Trophoblast cell (in vitro differentiated cells and primary cell): ENCODE measurements at regions not wholly inside any gene's neighbourhood (a gene's known extent, or its start where the extent isn't known, plus 50 kb on each side); places are given as distances from the start of the nearest gene placed in this dataset.
"Not testable (repeated sequence)": the region's sequence is repeated elsewhere in the genome, so short reads cannot be mapped to it uniquely, and the experiment has no call there.

Experiments used
- DNase-seq, 2 donors: peaks; one replicate each; pipeline ENCODE4 v3.0.0-alpha.2; 2016
- H2AFZ ChIP-seq: 2 replicates; pipeline ENCODE4 v1.6.1; 2013; ENCODE audit warnings: low read length, moderate library complexity, mild to moderate bottlenecking; ENCODE audit not compliant: insufficient read depth, poor library complexity
- H2AK5ac ChIP-seq: 2 replicates; pipeline ENCODE4 v1.6.1; 2013; ENCODE audit warnings: mild to moderate bottlenecking, low read length
- H2BK120ac ChIP-seq: 2 replicates; pipeline ENCODE4 v1.6.1; 2013; ENCODE audit warnings: low read length, mild to moderate bottlenecking, moderate library complexity; ENCODE audit not compliant: insufficient read depth, poor library complexity
- H2BK12ac ChIP-seq: 2 replicates; pipeline ENCODE4 v1.6.1; 2013; ENCODE audit warnings: mild to moderate bottlenecking, low read length, moderate library complexity
- H2BK5ac ChIP-seq: 2 replicates; pipeline ENCODE4 v1.6.1; 2013; ENCODE audit warnings: low read length, low read depth, moderate library complexity, mild to moderate bottlenecking; ENCODE audit not compliant: poor library complexity
- H3K14ac ChIP-seq: 2 replicates; pipeline ENCODE4 v1.6.1; 2013; ENCODE audit warnings: mild to moderate bottlenecking, low read length
- H3K18ac ChIP-seq: 2 replicates; pipeline ENCODE4 v1.6.1; 2013; ENCODE audit warnings: mild to moderate bottlenecking, low read length
- H3K23ac ChIP-seq: 2 replicates; pipeline ENCODE4 v1.6.1; 2013; ENCODE audit warnings: low read length
- H3K27ac ChIP-seq: 2 replicates; pipeline ENCODE4 v1.5.1; 2013; ENCODE audit warnings: low read depth, mild to moderate bottlenecking, inconsistent platforms, low read length, moderate library complexity
- H3K27me3 ChIP-seq: 2 replicates; pipeline ENCODE4 v1.6.1; 2013; ENCODE audit warnings: inconsistent platforms, mild to moderate bottlenecking, low read length, moderate library complexity; ENCODE audit not compliant: insufficient read depth
- H3K36me3 ChIP-seq, 2 experiments: 1 replicate in 1 of 2; 2 replicates in 1 of 2; pipeline ENCODE4 v1.6.1; 2013; ENCODE audit warnings: low read length in 2 of 2, mild to moderate bottlenecking in 2 of 2, moderate library complexity in 1 of 2; ENCODE audit not compliant: insufficient read depth in 2 of 2, control insufficient read depth in 1 of 2
- H3K4ac ChIP-seq: 2 replicates; pipeline ENCODE4 v1.6.1; 2013; ENCODE audit warnings: low read depth, mild to moderate bottlenecking, low read length, moderate library complexity
- H3K4me1 ChIP-seq, 2 experiments: 1 replicate in 1 of 2; 2 replicates in 1 of 2; pipeline ENCODE4 v1.6.1; 2013; ENCODE audit warnings: low read length in 2 of 2, mild to moderate bottlenecking in 2 of 2, moderate library complexity in 1 of 2; ENCODE audit not compliant: insufficient read depth in 2 of 2, control insufficient read depth in 1 of 2
- H3K4me2 ChIP-seq: 2 replicates; pipeline ENCODE4 v1.6.1; 2013; ENCODE audit warnings: inconsistent platforms, mild to moderate bottlenecking, low read length, moderate library complexity
- H3K4me3 ChIP-seq: 2 replicates; pipeline ENCODE4 v1.5.1; 2013; ENCODE audit warnings: mild to moderate bottlenecking, low read depth, low read length, inconsistent platforms
- H3K79me1 ChIP-seq: one replicate; pipeline ENCODE4 v1.6.1; 2013; ENCODE audit warnings: low read length
- H3K79me2 ChIP-seq: 2 replicates; pipeline ENCODE4 v1.6.1; 2013; ENCODE audit warnings: low read length, mild to moderate bottlenecking; ENCODE audit not compliant: control insufficient read depth, insufficient read depth, poor library complexity
- H3K9ac ChIP-seq: 2 replicates; pipeline ENCODE4 v1.6.1; 2013; ENCODE audit warnings: mild to moderate bottlenecking, low read length
- H3K9me3 ChIP-seq: 2 replicates; pipeline ENCODE4 v1.6.1; 2013; ENCODE audit warnings: low read depth, mild to moderate bottlenecking, control low read depth, inconsistent platforms, low read length; ENCODE audit not compliant: insufficient read depth
- H4K12ac ChIP-seq: 2 replicates; pipeline ENCODE4 v1.6.1; 2013; ENCODE audit warnings: low read depth, mild to moderate bottlenecking, low read length, moderate library complexity
- H4K8ac ChIP-seq: 2 replicates; pipeline ENCODE4 v1.6.1; 2013; ENCODE audit warnings: low read depth, mild to moderate bottlenecking, low read length, moderate library complexity
- H4K91ac ChIP-seq: one replicate; pipeline ENCODE4 v1.6.1; 2013; ENCODE audit warnings: low read depth, mild to moderate bottlenecking, low read length, moderate library complexity
- WGBS: extraction: QIAGEN DNeasy Blood & Tissue Kit; methylation state at CpG from one replicate; pipeline ENCODE4 v1.1.7; 2013; ENCODE audit warnings: missing lambda C conversion rate; ENCODE audit not compliant: insufficient read length, insufficient coverage; ENCODE audit errors: extremely low coverage; 5-methylcytosine and 5-hydroxymethylcytosine counted together

DNA sequence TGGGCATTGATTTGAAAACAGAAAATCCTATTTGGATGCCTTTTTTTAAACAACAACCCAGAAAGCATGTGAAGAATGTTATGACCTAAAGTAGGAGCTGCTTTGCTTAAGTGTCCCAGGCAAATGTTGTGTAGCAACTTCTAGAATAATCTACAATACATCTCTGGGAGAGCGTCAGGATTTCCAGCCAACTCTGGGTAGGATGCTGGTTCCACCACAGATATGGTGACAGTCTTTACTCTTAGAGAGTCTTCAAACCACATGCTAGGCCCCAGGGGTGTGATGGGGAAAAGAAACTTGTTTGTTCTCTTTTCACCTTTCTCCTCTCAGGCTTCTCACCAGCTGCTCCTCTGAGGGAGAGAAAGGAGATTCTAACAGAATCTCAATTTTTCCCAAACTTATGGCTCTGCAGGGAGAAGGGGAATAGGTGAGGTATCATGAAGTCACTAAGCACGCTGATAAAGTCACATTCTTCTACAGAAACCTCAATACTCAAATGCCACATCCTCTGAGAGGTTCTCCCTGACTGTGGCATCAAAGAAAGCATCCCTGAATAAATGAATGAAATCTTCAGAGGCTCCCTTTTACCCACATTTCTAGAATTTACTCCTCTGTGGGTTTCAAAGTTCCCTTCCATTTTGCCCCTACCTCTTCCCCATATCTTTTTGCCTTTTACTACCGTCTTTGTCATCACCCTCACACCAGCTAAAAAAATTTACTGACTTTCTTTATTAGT, 171.6 kb upstream of the RAI2 start:
- WGBS, result no CpG with 5 or more reads among the region's 3 CpGs
- no peak overlapping the region for H4K91ac ChIP-seq
- H3K27me3 ChIP-seq, result no peaks in the 10 kb centered on the region
- H3K18ac ChIP-seq, result no peak overlapping the region
- H3K79me2 ChIP-seq, result no peaks in the 10 kb centered on the region
- H2BK12ac ChIP-seq, result no peak overlapping the region
- no peak overlapping the region for H3K23ac ChIP-seq
- H3K4me3 ChIP-seq, result no peak overlapping the region
- H3K14ac ChIP-seq, result no peak overlapping the region
- no peaks in the 10 kb centered on the region for H3K36me3 ChIP-seq
- H3K79me1 ChIP-seq, result no peaks in the 10 kb centered on the region
- H3K9ac ChIP-seq, result no peak overlapping the region
- no peak overlapping the region for H4K8ac ChIP-seq
- H3K27ac ChIP-seq, result no peak overlapping the region
- H2AK5ac ChIP-seq, result no peak overlapping the region
- H2AFZ ChIP-seq, result no peak overlapping the region
- no peak overlapping the region for H3K4ac ChIP-seq
- H3K4me1 ChIP-seq, result no peaks in the 10 kb centered on the region
- H3K4me2 ChIP-seq, result no peak overlapping the region
- H2BK5ac ChIP-seq, result no peak overlapping the region
- H4K12ac ChIP-seq, result no peak overlapping the region
- no peaks in the 10 kb centered on the region for H3K9me3 ChIP-seq
- H2BK120ac ChIP-seq, result no peak overlapping the region
- peak; percentile 61 to 87 for DNase-seq

- Histone ChIP-seq H4K12ac (no peak overlapping the region), H4K8ac (no peak overlapping the region), H3K79me2 (no peaks in the 10 kb centered on the region), H3K4me3 (no peak overlapping the region), H2AFZ (no peak overlapping the region), H3K79me1 (no peaks in the 10 kb centered on the region), H4K91ac (no peak overlapping the region), H3K27ac (no peak overlapping the region), H3K27me3 (no peaks in the 10 kb centered on the region), H3K14ac (no peak overlapping the region), H3K36me3 (no peaks in the 10 kb centered on the region), H2BK12ac (no peak overlapping the region), H2BK5ac (no peak overlapping the region), H2AK5ac (no peak overlapping the region), H3K4me1 (no peaks in the 10 kb centered on the region), H3K9me3 (no peaks in the 10 kb centered on the region), H3K4me2 (no peak overlapping the region), H3K18ac (no peak overlapping the region), H3K4ac (no peak overlapping the region), H2BK120ac (no peak overlapping the region), H3K9ac (no peak overlapping the region), H3K23ac (no peak overlapping the region)
- no peak for DNase-seq
- WGBS, result no CpG with 5 or more reads among the region's 7 CpGs
These were observed 170.8 kb upstream of the RAI2 start for GRCh38 chrX:18031726-18032375.

- not testable (repeated sequence) for H4K91ac ChIP-seq, H3K27ac ChIP-seq, H2AK5ac ChIP-seq, H3K4me1 ChIP-seq, H3K23ac ChIP-seq, H3K36me3 ChIP-seq, H2BK5ac ChIP-seq, H3K4ac ChIP-seq, H3K4me3 ChIP-seq, H4K8ac ChIP-seq, H3K9ac ChIP-seq, H3K27me3 ChIP-seq, DNase-seq, H2BK120ac ChIP-seq, H4K12ac ChIP-seq, H3K14ac ChIP-seq, H2BK12ac ChIP-seq, H3K9me3 ChIP-seq, H3K4me2 ChIP-seq, H3K18ac ChIP-seq, H2AFZ ChIP-seq, H3K79me1 ChIP-seq, H3K79me2 ChIP-seq
- WGBS, result no CpG with 5 or more reads among the region's 1 CpG
These were observed 169.6 kb upstream of the RAI2 start for GRCh38 chrX:18030656-18031055.

- H4K91ac ChIP-seq, result no peak overlapping the region
- no peak overlapping the region for H2BK12ac ChIP-seq
- no peak overlapping the region for H2BK5ac ChIP-seq
- H4K8ac ChIP-seq, result no peak overlapping the region
- H3K23ac ChIP-seq, result no peak overlapping the region
- H2BK120ac ChIP-seq, result no peak overlapping the region
- H3K36me3 ChIP-seq, result no peaks in the 10 kb centered on the region
- H2AK5ac ChIP-seq, result no peak overlapping the region
- no peak overlapping the region for H3K4me2 ChIP-seq
- H3K79me2 ChIP-seq, result no peaks in the 10 kb centered on the region
- no peaks in the 10 kb centered on the region for H3K9me3 ChIP-seq
- no peak overlapping the region for H4K12ac ChIP-seq
- H3K4ac ChIP-seq, result no peak overlapping the region
- no peak for DNase-seq
- H3K27ac ChIP-seq, result no peak overlapping the region
- no peaks in the 10 kb centered on the region for H3K4me1 ChIP-seq
- H3K9ac ChIP-seq, result no peak overlapping the region
- H3K18ac ChIP-seq, result no peak overlapping the region
- H3K14ac ChIP-seq, result no peak overlapping the region
- H2AFZ ChIP-seq, result no peak overlapping the region
- H3K4me3 ChIP-seq, result no peak overlapping the region
- no CpG with 5 or more reads among the region's 8 CpGs for WGBS
- H3K27me3 ChIP-seq, result no peaks in the 10 kb centered on the region
- no peaks in the 10 kb centered on the region for H3K79me1 ChIP-seq
These were observed 165.1 kb upstream of the RAI2 start for GRCh38 chrX:18026166-18026565.
